GM18517 (cell line): ENCODE measurements at regions not wholly inside any gene's neighbourhood (a gene's known extent, or its start where the extent isn't known, plus 50 kb on each side); places are given as distances from the start of the nearest gene placed in this dataset.

Source experiments
- ATAC-seq: cut with Tn5 transposase; IDR thresholded peaks from one replicate; pipeline ENCODE4 v1.9.1; 2021; ENCODE audit warnings: mild to moderate bottlenecking, moderate library complexity; ENCODE audit not compliant: unreplicated experiment

DNA sequence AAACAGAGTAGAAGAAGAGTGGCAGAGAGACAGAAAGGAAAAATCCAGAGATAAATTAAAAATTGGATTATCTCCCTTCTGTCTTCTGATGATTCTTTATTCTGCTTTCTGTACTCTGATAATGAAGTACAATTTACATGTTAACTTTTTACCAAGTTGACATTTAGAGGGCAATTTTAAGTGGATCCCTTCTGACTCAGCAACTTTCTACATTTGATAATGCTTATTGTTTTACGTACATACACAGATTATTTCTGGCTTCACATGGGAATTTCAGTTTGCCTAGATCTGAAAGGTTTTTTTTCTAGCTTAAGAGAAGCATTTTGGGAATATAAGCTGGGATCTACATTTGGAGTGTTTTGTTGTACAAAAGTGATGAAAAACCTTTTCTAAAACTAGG is 491.3 kb downstream of the OTOL1 start:
- ATAC-seq = no peak

DNA sequence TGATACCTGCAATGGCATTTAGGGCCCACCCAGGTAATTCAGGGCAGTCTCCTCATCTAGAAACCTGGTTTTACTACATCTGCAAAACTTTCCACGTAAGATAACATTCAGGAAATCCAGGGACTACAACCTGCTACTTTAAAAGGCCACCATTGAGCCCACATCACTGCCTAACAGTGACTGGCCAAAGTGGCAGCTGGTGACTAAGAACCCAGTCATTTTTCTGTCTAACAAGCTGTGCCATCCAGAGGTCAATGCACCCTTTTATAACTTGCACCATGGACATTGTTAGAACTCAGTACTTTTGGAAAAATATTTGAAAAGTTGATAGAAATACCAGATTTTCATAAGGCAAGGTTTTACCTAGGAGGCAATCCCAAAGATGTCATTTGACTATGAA is 492.4 kb downstream of the OTOL1 start:
- no peak for ATAC-seq

DNA sequence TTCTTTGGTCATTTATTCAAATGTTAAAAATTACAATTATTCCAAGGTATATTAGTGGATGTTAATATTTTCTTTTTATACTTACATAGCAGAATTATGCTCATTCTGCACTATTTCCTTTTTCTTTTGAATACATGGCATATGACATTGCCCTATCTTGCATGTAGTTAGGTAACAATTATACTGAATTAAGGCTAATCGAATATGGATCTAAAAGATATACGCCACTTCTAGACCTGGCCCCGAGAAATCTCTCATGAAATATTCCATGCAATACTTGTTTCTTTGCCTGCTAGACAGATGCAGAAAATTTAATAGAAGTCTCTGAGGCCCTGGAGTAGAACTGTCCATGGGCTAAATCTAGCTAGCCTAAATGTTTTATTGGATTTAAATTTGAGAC is 493.4 kb downstream of the OTOL1 start:
- ATAC-seq = no peak

DNA sequence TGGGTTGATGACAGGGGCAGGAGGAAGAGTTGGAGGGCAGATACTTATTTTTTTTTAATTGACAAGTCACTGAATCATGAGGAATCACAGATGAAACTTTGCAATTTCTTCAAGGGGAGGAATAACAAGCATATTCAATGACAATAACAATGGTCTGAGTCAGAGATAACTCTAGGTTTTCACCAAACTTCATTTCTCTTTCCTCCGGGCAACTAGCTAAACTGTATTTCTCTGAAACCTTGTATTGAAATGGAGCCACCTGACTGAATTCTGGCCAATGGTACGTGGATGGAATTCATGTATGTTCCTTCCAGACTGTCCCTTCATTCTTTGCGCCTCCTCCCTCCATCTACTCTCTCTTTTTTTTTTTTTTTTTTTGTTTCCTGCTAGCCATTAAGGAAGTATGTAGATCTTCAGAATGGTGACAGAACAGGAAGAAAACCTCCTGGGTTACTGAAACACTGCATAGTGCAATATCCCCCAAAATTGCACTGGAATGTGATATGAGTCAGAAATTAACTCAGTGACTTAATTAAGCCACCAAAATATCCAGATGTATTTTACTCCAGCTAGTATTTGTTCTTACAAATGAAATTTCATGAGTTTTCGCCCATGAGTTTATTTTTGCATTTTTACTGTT is 495.4 kb downstream of the OTOL1 start:
- ATAC-seq = no peak

DNA sequence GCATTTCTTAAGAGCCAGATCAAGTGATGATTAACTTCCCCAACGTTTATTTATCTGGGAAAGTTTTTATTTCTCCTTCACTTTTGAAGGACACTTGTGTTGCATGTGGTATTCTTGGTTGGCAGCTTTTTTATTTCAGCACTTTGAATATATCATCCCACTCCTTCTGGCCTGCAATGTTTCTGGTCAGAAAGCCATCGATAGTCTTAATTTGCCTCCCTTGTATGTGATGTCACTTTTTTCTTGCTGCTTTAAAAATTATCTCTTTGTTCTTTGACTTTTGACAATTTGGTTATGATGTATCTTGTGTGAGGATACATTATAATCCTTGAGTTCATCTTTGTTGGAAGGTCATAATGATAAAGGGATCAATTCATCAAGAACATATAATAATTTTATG is 503.2 kb downstream of the OTOL1 start:
- no peak for ATAC-seq

DNA sequence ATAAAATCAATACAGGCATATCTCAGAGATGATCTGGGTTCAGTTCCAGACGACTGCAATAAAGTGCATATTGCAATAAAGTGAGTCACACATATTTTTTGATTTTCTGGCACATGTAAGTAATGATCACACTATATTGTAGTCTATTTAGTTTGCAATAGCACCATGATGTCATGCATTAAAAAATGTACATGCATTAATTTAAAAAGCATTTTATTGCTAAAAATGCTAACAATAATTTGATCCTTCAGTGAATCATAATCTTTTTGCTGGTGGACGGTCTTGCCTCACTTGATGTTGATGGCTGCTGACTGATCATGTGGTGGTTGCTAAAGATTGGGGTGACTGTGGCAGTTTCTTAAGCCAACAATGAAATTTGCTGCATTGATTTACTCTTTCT is 511.1 kb downstream of the OTOL1 start:
- ATAC-seq = no peak

DNA sequence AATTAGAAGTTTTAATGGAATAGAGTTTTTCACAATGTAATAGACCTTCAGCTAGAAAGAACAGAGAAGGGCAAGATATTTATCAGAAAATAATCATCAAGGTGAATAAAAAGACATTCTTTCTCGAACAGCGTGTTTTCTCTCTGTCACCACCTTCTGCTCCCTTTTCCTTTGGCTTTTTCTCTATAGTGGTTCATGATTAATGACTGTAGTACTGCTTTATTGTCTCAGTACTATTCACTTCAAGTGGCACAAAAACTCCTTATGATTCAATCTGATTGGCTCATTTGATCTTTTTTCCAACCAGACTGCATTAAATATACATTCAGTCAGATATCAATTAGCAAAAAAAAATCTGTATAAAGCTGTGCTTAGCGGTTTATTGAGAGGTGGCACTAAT is 516.0 kb downstream of the OTOL1 start:
- no peak for ATAC-seq

DNA sequence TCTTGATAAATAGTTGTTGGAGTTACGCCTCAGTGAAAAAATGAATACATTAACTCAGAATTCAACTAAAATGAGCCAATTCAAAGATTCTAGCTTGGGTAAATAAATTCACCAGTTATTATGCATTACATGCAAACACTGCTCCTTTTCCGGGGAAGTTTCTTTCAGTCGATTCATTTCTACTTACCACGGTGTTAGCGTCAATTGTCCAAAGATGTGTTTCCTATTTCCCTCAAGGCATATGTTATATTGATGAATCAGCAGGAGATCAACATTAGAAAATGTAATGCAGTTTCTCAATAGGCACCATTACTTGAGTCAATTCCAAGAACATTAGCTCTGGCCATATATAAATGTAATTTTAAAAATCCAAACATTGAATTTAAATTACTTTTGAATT is 517.7 kb downstream of the OTOL1 start:
- no peak for ATAC-seq

DNA sequence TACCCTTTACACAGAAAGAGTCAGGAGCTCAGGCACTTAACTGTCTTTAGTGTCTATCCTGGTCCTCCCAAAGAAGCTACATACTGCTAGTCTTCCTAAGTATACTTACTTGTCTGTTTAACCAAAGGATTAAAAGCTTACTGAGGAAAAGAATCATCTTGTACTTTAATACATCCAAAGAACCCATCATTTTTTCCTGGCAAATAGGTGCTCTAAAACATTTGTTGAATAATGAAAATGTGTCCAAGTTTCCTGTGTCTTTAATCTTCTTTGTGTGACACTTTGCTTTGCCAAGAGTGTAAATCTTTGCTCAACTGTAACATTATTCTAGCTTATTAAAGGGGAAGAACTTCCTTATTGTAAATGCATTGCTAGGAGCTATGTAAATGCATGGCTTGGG is 519.2 kb downstream of the OTOL1 start:
- no peak for ATAC-seq

DNA sequence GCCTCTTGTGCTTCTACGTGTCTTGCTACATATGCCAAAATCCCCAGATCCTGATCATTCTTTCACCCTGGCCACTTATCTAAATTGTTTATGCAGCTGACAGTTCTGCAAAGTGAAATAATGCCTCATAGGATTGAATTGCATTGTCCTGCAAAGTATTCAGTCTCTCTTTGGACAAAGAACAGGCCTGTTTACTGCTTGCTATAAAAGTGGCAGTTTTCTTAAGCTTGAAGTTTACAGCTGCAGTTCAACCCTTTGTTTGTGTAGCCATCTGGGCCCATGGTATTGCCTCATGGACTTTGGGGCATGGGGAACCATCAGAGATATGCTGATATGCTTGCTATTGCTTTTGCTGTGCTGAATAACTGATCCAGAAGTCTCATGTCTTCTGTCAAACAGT is 523.2 kb downstream of the OTOL1 start:
- ATAC-seq = no peak

DNA sequence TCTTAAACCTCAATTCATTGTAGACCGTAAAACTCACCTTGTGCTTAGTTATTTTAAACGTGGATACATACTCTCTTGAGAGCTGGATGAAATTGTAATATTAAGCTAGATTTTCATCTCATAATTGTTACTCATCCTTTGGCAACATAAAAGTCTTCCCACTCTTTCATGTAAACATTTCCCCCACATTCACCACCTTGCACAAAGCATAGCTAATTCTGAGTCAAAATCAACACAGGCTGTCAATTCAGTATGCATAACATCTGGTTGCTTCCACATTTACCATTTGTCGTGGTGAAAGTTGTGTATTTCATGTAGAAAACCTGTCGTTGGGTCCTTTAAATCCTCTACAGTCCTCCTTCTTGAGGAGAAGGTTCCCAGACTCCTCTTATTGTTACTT is 524.6 kb downstream of the OTOL1 start:
- ATAC-seq = no peak

DNA sequence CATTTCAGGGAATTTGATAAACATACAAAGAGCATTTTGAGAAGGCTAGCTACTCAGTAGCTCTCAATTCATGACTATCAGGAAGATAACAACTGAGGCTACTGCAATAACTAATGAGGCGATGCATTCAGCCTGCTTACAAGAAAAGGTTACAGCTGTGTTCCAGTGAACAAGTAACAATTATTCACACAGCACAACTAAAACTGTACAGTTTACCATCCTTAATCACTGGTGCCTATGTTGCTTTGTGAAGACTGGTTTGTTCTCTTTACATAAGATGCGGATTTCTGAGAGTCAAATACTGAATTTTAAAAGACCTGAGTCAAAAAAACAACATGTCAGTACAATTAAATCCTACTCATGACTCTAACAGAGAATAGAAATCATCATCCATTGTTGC is 526.3 kb downstream of the OTOL1 start:
- no peak for ATAC-seq

DNA sequence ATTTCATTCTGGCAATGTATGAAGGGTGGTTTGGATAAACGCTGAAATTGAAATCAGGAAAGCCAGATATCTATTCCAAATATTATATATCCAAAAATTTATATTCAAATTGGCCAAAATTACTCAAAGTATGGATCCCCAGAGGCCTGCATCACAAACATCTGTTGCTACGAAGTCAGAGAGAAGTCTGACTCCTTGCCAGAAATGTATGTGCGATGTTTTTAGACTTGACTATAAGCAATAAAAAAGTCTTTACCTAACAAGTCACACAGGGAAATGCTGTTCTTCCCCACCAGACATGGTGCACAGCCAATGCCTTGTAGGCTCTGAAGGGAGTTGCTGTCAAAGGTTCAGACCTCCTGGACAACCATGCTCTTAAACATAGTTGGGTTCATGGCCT is 533.1 kb downstream of the OTOL1 start:
- ATAC-seq = no peak

DNA sequence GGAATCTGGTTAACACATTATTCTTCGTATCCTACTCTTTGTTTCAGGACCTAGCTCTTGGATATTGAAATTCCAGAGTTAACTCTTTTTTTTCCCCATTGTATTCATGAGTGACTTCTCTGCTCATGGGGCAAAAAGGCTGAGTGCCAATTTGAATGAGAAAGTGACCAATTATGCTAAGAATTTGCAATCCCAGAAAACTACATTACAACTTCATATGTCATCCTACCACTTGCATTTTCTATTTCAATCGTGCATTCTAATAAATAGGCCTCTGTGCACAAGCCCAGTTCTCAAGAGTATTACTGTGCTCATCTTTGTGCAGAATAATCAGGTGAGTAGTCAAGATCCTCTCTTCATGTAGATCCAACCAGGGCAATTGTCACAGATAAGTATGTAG is 537.8 kb downstream of the OTOL1 start:
- ATAC-seq = no peak

DNA sequence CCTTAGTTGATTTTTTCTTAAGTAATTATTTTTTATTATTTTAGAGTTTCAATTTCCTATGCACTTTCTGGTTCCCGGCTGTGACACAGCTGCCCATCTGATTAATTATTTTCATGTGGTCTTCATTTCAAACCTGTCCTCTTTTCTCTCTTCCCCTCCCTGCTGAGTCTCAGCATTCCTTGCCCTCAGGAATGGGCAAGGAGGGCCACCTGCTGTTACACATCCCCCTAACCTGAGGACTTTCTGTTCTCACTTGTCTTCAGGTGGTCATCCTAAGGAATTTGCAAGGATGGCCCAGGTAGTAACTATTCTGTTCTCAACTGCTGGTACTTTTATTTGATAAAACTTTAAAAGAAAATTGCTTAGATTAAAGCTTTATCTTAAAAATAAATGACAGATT is 545.0 kb downstream of the OTOL1 start:
- no peak for ATAC-seq

DNA sequence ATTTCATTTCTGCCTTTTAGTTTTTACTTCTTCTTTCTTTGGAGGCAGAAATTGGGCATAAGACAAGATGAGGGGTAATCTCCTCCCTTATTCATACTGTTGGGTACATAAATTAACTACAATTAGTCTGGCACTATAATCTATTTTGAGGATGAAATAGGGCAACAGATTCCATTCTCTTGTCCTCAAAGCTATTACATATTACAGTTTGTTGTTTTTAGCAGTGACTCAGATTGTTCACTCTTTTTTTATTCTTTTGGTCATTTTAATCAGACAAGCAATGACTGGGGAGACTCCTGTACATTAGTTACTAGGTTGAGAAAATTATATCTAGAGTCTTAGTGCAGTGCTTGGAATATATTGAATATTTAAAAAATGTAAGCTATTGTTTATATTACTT is 556.0 kb downstream of the OTOL1 start:
- no peak for ATAC-seq

DNA sequence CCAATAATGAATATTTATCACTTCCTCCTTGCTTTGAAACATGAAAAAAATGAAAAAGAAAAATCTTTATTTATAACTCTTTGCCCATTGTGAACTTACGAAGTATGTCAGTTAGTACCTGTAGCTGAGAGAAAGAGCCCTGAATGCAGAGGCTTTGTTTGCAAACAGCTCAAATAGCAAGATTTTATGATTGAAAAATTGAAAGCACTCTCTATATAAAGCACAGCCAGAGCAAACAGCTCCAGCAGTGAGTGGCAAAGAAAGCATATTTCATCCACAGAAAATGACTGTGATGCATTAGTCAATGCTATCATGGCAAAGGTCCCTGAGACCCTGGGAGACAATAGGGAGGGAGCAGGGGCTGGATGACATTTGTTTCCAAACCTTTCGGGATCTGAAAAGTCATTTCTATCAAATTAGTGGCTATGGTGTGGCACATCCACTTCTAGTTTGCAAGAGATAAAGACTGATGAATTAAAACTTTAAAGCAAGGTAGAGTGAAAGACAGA is 576.1 kb downstream of the OTOL1 start:
- no peak for ATAC-seq

DNA sequence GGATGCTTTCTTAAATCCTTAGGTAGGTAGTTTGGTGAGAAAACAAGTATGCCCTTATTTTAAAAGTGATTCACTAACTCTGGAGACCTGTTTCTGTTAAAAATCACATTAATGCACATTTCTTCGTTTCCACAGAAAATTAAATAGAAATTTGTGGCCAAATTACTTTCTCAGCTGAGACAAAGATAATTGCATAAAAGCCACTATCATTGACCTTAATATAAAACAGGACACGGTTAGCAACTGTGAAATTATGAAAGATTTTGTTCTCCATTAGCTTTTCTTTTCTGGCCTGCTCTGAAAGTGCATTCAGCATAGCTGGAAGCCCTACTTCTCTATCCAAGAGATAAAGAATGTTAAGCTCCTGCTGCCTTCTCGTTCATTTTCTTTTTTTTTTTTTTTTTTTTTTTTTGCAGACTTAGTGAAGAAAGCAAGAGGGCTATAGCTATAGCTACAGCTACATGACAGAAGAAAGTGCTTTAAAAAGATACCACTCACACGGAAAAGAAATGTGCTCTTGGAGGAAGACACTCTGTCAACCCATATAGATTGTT is 576.9 kb downstream of the OTOL1 start:
- ATAC-seq = no peak

DNA sequence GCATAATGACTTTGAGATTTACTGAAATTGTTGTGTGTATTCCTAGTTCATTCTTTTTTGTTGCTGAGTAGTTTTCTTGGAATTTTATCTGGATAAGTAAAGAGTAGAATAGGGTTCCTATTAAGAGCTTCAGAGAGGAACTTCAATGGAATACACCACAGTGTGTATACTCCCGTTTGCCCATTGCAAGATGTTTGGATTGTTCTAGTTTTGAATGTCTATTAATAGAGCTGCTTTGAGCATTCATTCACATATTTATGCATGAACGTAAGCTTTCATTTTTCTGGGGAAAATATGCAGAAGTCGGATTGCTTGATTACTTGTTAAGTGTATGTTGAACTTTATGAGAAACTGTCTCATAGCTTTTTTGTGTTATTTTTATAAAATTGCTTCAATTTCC is 580.5 kb downstream of the OTOL1 start:
- ATAC-seq = no peak

DNA sequence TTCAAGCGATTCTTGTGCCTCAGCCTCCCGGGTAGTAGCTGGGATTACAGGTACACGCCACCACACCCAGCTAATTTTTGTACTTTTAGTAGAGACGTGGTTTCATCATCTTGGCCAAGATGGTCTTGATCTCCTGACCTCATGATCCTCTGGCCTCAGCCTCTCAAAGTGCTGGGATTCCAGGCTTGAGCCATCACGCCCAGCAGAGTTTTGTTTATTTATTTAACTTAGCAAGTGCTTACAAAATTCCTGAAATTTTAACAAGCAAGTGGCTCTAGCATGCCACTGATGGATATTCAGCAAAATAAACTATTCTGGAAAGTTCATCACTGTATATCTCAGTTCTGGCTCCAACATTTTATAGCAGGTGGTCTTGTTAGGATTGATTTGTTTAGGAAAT is 585.9 kb downstream of the OTOL1 start:
- ATAC-seq = no peak

DNA sequence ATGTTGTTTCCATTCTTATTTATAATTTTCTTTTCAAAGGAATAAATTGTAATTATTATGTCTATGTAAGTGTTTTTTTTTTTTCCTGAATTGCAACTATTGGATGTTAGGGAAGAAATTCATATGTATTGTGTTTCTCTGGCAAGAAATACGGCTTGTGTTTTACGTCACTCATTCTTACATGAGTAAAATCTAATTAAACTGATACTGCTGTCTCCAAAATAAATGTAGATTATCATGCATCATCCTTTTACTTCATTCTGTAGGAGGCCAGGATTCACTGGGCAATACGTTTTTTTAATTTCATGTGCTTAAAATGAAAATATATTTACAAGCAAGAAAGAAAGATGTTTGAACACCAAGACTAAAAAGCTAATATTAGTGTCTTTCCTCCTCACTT is 590.8 kb downstream of the OTOL1 start:
- no peak for ATAC-seq

DNA sequence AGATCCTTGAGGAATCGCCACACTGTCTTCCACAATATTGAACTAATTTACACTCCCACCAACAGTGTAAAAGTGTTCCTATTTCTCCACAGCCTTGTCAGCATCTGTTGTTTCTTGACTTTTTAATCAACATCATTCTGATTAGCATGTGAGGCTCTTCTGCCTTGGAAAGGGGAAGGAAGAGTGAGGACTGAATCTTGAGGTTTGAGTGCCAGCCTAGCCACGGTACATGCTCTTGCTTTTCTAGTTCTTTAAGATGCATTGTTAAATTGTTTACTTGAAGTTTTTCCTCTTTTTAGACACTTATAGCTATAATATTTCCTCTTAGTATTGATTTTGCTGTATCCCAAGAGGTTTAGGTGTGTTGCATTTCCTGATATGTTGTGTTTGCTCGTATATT is 596.1 kb downstream of the OTOL1 start:
- no peak for ATAC-seq

DNA sequence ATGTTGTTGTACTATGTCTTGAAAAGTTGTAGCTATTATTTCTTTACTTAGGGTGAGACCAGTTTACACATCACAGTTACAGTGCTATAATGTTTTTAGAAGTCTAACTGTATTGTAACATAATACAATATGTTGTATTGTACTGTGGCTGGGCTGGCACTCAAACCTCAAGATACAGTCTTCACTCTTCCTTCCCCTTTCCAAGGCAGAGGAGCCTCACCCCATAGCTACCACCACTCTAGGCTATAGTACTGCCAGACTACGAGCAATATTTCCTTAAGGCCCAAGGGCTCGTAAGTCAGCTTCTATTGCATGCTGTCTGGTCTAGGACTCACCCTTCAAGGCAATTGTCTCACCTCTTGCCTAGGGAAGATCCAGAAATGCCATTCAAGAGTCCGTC is 597.7 kb downstream of the OTOL1 start:
- no peak for ATAC-seq
